GM18519 (cell line): ENCODE measurements at regions not wholly inside any gene's neighbourhood (a gene's known extent, or its start where the extent isn't known, plus 50 kb on each side); places are given as distances from the start of the nearest gene placed in this dataset.

Experiments used
- ATAC-seq: cut with Tn5 transposase; IDR thresholded peaks from one replicate; pipeline ENCODE4 v1.9.1; 2021; ENCODE audit warnings: mild to moderate bottlenecking, moderate library complexity; ENCODE audit not compliant: unreplicated experiment, low FRiP score

GRCh38 chr15:97790180-97790579 lies 170.3 kb upstream of the ARRDC4 start:
- ATAC-seq = no peak

GRCh38 chr15:97791824-97792792 lies 168.4 kb upstream of the ARRDC4 start:
- ATAC-seq = no peak

GRCh38 chr15:97804950-97805349 lies 155.6 kb upstream of the ARRDC4 start:
- no peak for ATAC-seq

GRCh38 chr15:97806766-97807165 lies 153.7 kb upstream of the ARRDC4 start:
- ATAC-seq = no peak

GRCh38 chr15:97815835-97816234 lies 144.7 kb upstream of the ARRDC4 start:
- ATAC-seq = no peak

- no peak for ATAC-seq
Measured at GRCh38 chr15:97817276-97817890, 143.1 kb upstream of the ARRDC4 start.

- ATAC-seq = no peak
Measured at GRCh38 chr15:97836003-97836402, 124.5 kb upstream of the ARRDC4 start.

GRCh38 chr15:97837896-97838295 lies 122.6 kb upstream of the ARRDC4 start:
- no peak for ATAC-seq

- ATAC-seq = no peak
Measured at GRCh38 chr15:97838606-97839210, 121.8 kb upstream of the ARRDC4 start.

GRCh38 chr15:97840501-97840900 lies 120.0 kb upstream of the ARRDC4 start:
- no peak for ATAC-seq

GRCh38 chr15:97841558-97841957 lies 118.9 kb upstream of the ARRDC4 start:
- ATAC-seq = no peak

GRCh38 chr15:97849183-97849582 lies 111.3 kb upstream of the ARRDC4 start:
- no peak for ATAC-seq

- ATAC-seq = no peak
Measured at GRCh38 chr15:97858296-97858695, 102.2 kb upstream of the ARRDC4 start.

- ATAC-seq = no peak
Measured at GRCh38 chr15:97861529-97862260, 98.8 kb upstream of the ARRDC4 start.

- no peak for ATAC-seq
Measured at GRCh38 chr15:97866959-97867358, 93.5 kb upstream of the ARRDC4 start.

GRCh38 chr15:97867870-97868269 lies 92.6 kb upstream of the ARRDC4 start:
- no peak for ATAC-seq

GRCh38 chr15:97868981-97869380 lies 91.5 kb upstream of the ARRDC4 start:
- no peak for ATAC-seq

GRCh38 chr15:97870771-97871170 lies 89.7 kb upstream of the ARRDC4 start:
- no peak for ATAC-seq

GRCh38 chr15:97874139-97874538 lies 86.4 kb upstream of the ARRDC4 start:
- ATAC-seq = no peak

GRCh38 chr15:97875025-97875512 lies 85.4 kb upstream of the ARRDC4 start:
- no peak for ATAC-seq
